ENCODE measurements at regions not wholly inside any gene's neighbourhood (a gene's known extent, or its start where the extent isn't known, plus 50 kb on each side); places are given as distances from the start of the nearest gene placed in this dataset.

DNA sequence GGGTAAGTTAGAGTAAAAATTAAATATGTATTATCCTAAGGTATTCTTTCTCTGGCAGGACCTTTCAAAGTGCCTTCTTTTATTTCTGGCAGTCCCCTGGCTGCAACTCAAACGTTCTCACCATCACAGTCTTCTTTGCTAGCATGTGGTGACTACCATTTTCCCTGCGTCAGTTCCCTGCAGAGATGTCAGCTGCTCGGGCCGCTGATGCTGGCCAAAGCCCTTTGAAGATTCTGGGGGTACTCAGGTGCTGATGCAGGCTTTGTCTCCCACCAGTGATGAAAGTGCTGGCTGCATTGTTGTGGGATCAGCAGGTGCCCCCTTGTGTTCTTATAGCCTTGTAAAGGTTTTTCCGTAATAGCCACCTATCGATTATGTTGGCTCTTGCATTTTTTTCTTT, 140.1 kb downstream of the BTBD3 start (continued):
- TF ChIP-seq, protein P1, sequence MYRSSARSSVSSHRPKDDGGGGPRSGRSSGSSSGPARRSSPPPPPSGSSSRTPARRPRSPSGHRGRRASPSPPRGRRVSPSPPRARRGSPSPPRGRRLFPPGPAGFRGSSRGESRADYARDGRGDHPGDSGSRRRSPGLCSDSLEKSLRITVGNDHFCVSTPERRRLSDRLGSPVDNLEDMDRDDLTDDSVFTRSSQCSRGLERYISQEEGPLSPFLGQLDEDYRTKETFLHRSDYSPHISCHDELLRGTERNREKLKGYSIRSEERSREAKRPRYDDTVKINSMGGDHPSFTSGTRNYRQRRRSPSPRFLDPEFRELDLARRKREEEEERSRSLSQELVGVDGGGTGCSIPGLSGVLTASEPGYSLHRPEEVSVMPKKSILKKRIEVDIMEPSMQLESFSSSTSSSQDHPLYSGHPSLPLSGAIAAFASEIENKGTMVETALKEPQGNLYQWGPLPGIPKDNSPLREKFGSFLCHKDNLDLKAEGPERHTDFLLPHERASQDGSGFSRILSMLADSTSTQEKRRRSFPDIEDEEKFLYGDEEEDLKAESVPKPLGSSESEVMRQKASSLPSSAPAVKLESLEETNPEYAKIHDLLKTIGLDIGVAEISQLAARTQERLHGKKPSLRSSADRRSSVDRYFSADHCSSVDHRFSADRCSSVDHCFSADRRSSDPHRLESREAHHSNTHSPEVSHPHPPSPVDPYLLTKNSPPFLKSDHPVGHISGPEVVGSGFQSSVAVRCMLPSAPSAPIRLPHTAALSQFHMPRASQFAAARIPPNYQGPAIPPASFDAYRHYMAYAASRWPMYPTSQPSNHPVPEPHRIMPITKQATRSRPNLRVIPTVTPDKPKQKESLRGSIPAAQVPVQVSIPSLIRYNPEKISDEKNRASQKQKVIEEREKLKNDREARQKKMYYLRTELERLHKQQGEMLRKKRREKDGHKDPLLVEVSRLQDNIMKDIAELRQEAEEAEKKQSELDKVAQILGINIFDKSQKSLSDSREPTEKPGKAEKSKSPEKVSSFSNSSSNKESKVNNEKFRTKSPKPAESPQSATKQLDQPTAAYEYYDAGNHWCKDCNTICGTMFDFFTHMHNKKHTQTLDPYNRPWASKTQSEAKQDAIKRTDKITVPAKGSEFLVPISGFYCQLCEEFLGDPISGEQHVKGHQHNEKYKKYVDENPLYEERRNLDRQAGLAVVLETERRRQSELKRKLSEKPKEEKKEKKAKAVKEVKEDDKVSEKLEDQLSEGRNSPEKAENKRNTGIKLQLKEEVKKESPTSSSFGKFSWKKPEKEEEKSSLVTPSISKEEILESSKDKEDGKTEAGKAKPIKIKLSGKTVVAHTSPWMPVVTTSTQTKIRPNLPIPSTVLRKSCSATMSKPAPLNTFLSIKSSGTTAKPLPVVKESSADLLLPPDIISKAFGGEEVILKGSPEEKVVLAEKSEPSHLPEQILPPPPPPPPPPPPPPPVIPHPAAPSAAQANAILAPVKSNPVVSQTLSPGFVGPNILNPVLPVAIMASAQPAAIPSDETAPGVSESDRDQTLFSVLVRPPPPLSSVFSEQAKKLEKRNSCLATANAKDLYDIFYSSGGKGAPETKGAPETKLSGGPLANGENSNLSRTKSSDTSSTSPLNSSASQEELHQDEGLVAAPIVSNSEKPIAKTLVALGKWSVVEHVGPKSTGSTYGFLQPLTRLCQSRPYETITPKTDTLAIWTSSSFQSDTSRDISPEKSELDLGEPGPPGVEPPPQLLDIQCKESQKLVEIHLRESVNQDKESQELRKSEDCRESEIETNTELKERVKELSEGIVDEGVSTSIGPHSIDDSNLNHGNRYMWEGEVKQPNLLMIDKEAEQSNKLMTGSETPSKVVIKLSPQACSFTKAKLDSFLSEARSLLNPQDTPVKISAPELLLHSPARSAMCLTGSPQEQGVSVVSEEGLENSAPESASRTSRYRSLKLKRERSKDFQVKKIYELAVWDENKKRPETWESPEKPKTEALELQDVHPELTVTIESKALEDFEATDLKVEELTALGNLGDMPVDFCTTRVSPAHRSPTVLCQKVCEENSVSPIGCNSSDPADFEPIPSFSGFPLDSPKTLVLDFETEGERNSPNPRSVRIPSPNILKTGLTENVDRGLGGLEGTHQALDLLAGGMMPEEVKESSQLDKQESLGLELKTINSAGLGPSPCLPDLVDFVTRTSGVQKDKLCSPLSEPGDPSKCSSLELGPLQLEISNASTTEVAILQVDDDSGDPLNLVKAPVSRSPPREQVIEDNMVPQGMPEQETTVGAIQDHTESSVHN (IDR thresholded peaks at IDR 0.05; ENCODE audit: borderline replicate concordance in 1 of 2, low read depth in 1 of 2) = no peak

GRCh38 chr20:12058216-12058615, 140.5 kb downstream of the BTBD3 start:
- Histone ChIP-seq H3K27me3 (ENCODE audit: control insufficient read depth in 2 of 2, insufficient read depth in 2 of 2, low read length in 2 of 2) (no peaks in the 10 kb centered on the region), H3K36me3 (ENCODE audit: control insufficient read depth, insufficient read depth, low read length) (no peaks in the 10 kb centered on the region), H3K4me3 (no peak overlapping the region), H3K79me2 (ENCODE audit: control insufficient read depth, insufficient read depth, low read length) (no peaks in the 10 kb centered on the region), H3K4me2 (ENCODE audit: insufficient read depth, low read length) (no peak overlapping the region), H3K27ac (ENCODE audit: extremely low read depth, low read depth, low read length) (no peak overlapping the region), H3K4me1 (replicated peaks in 1 of 2; ENCODE audit: control insufficient read depth in 2 of 2, insufficient read depth in 2 of 2, low read length in 2 of 2) (no peaks in the 10 kb centered on the region), H2AFZ (ENCODE audit: low read depth, low read length) (no peak overlapping the region), H3K9me3 (replicated peaks; ENCODE audit: control insufficient read depth, insufficient read depth, low read depth, low read length) (no peaks in the 10 kb centered on the region), H4K20me1 (replicated peaks; ENCODE audit: control insufficient read depth, insufficient read depth, low read length) (no peaks in the 10 kb centered on the region), H3K9me1 (ENCODE audit: control insufficient read depth, insufficient read depth, low read length) (no peaks in the 10 kb centered on the region), H3K9ac (ENCODE audit: insufficient read depth in 1 of 2, low read depth in 2 of 2, low read length in 2 of 2) (no peak overlapping the region)
- FAIRE-seq (no peak), DNase-seq (ENCODE audit: extremely low read depth in 1 of 4, low spot score in 3 of 4) (no peak), ATAC-seq (no peak)
- POLR2A ChIA-PET = no interaction called here
- intact Hi-C loops (cut with micrococcal nuclease) = no loop called here
- CTCF ChIA-PET (ENCODE audit: low intra/inter-chr PET ratio) = no interaction called here
- WGBS (ENCODE audit: insufficient coverage, low coverage, missing lambda C conversion rate) = 5% methylated on average over 4 of the region's 4 CpGs
- no TSS peak for BruUV-seq (replicated peaks)
- in situ Hi-C loops (cut with MboI) = no loop called here
- TF ChIP-seq SIN3A (IDR thresholded peaks at IDR 0.05; ENCODE audit: borderline replicate concordance in 2 of 2, control insufficient read depth in 1 of 2, low read depth in 2 of 2, low read length in 2 of 2) (no peak), JUNB (CRISPR knock-in tag; conservative IDR thresholded peaks at IDR 0.05) (no peak), MCM2 (IDR thresholded peaks at IDR 0.05; ENCODE audit: low read depth) (no peak), BRD4 (IDR thresholded peaks at IDR 0.05) (no peak), RFX1 (IDR thresholded peaks at IDR 0.05) (no peak), GTF3C2 (IDR thresholded peaks at IDR 0.05; ENCODE audit: borderline replicate concordance, extremely low read depth, insufficient read length) (no peak)
- TF ChIP-seq, protein P2, sequence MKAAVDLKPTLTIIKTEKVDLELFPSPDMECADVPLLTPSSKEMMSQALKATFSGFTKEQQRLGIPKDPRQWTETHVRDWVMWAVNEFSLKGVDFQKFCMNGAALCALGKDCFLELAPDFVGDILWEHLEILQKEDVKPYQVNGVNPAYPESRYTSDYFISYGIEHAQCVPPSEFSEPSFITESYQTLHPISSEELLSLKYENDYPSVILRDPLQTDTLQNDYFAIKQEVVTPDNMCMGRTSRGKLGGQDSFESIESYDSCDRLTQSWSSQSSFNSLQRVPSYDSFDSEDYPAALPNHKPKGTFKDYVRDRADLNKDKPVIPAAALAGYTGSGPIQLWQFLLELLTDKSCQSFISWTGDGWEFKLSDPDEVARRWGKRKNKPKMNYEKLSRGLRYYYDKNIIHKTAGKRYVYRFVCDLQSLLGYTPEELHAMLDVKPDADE (conservative IDR thresholded peaks at IDR 0.05; ENCODE audit: control insufficient read depth, low read depth, low read length) = no peak
